ENCODE measurements at regions not wholly inside any gene's neighbourhood (a gene's known extent, or its start where the extent isn't known, plus 50 kb on each side); places are given as distances from the start of the nearest gene placed in this dataset.
A peak's percentile ranks its signal among the peaks of the same experiment; 100 is the strongest.

GRCh38 chr6:27837625-27838057 lies 74.6 kb downstream of the OR2B2 start:
- peak; percentile 56 for FAIRE-seq
- Histone ChIP-seq H3K9me3 (replicated peaks; ENCODE audit: control insufficient read depth, insufficient read depth, low read length) (no peaks in the 10 kb centered on the region), H3K9me1 (replicated peaks; ENCODE audit: control insufficient read depth, extremely low read depth, insufficient read depth, low read length) (no peaks in the 10 kb centered on the region), H3K4me2 (ENCODE audit: insufficient read depth, low read length) (peak overlapping the region; percentile 84), H3K79me2 (ENCODE audit: control insufficient read depth, insufficient read depth, low read length) (no peaks in the 10 kb centered on the region), H3K4me3 (replicated peaks in 1 of 3; ENCODE audit: insufficient read depth in 1 of 3, low read depth in 1 of 3, low read length in 3 of 3) (peak overlapping the region; percentile 25 to 86 (median 59)), H3K36me3 (ENCODE audit: control insufficient read depth in 2 of 2, extremely low read depth in 1 of 2, insufficient read depth in 2 of 2, low read length in 2 of 2) (no peaks in the 10 kb centered on the region), H3K4me1 (ENCODE audit: control insufficient read depth, extremely low read depth, insufficient read depth, low read length) (peaks cover 14% of the 10 kb centered on the region), H3K27ac (ENCODE audit: insufficient read depth, low read depth, low read length) (peak overlapping the region; percentile 95), H2AFZ (ENCODE audit: low read depth, low read length) (no peak overlapping the region), H3K27me3 (ENCODE audit: control insufficient read depth in 2 of 2, insufficient read depth in 2 of 2, low read length in 2 of 2) (no peaks in the 10 kb centered on the region), H3K9ac (replicated peaks; ENCODE audit: extremely low read depth, insufficient read depth, low read length) (peak overlapping the region; percentile 97), H4K20me1 (replicated peaks; ENCODE audit: control insufficient read depth, extremely low read depth, insufficient read depth, low read length) (no peaks in the 10 kb centered on the region)
- TSS peak; percentile 94 for BruUV-seq (replicated peaks)
- TF ChIP-seq MAX (IDR thresholded peaks at IDR 0.05; ENCODE audit: insufficient read depth, insufficient read length) (no peak), MYC (IDR thresholded peaks at IDR 0.05; ENCODE audit: low read depth, low read length) (no peak), CTCF (IDR thresholded peaks at IDR 0.05; ENCODE audit: extremely low read depth in 1 of 2, insufficient read depth in 1 of 2, low read depth in 1 of 2, low read length in 2 of 2) (no peak), GATA2 (IDR thresholded peaks at IDR 0.05; ENCODE audit: insufficient read depth, insufficient read length, low read depth, low read length) (no peak), EZH2 (IDR thresholded peaks at IDR 0.05; ENCODE audit: borderline replicate concordance, low read depth, low read length, severe bottlenecking) (no peak)
- ChIA-PET POLR2A (interaction anchor here (0.6 to 5.3 kb wide), 16 partner anchors 14 to 1820 kb away, joined by 3 to 129 read pairs (median 8); a partner anchor contains a TSS), CTCF (interaction anchor here (0.9 to 5.7 kb wide), 13 partner anchors 14 to 691 kb away, joined by 3 to 44 read pairs (median 5); a partner anchor contains a TSS)
- dilution Hi-C loops (cut with MboI; ENCODE audit: extremely low pct_ligation_motif_present, low sequenced_read_pairs) (no loop called here), intact Hi-C loops (cut with micrococcal nuclease) (loop anchor here (1.0 to 10.0 kb wide), 7 partner anchors 12 to 1813 kb away; a partner anchor contains a TSS)
- DNase-seq (ENCODE audit: low read depth, low spot score): no peak

Data from endothelial cell of umbilical vein (primary cell).